HG03439 (cell line): ENCODE measurements at regions not wholly inside any gene's neighbourhood (a gene's known extent, or its start where the extent isn't known, plus 50 kb on each side); places are given as distances from the start of the nearest gene placed in this dataset.
"Not testable (repeated sequence)": the region's sequence is repeated elsewhere in the genome, so short reads cannot be mapped to it uniquely, and the experiment has no call there.

Source experiments
- ATAC-seq: cut with Tn5 transposase; IDR thresholded peaks from one replicate; pipeline ENCODE4 v1.9.1; 2021; ENCODE audit warnings: mild to moderate bottlenecking, moderate library complexity; ENCODE audit not compliant: unreplicated experiment

DNA sequence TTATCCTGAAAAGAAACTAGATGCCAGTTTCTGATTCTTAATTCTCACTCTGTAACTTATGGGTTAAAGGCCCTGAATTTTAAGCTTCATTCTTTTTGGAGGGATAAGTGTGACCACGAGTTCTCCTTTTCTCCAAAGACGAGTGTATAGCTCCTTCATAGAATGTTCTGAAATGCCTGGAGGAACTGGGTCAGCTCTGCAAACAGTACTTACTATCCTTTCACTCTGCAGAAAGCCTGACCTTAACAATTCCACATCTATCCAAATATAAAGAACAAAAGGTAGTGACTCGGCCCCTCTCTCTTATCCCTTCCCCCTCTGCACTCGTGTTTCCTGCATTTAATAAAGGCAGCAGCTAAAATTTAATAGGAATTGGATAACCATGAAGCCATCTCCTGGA is 150.5 kb downstream of the LYPLAL1 start:
- ATAC-seq: no peak

GRCh38 chr1:219323426-219323825 is 149.7 kb downstream of the LYPLAL1 start:
- ATAC-seq: no peak

DNA sequence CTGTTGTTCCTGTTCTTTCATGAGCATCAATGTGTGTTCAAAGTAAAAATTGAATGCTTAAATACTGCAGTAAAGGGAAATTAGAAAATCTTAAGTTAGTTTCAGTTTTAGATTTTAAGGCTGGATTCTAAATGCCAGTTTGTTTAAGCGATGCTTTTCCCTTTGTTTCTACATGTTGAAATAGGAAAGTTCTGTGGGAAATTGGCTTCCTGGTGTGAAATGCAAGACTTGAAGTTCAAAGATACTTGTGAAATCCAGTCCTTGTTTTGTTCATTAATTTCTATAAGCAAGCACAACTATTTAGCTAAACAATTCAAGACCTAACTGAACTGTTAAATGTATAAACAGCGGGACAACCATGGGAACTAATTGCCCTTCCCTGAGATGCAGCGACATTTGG is 149.1 kb downstream of the LYPLAL1 start:
- no peak for ATAC-seq

DNA sequence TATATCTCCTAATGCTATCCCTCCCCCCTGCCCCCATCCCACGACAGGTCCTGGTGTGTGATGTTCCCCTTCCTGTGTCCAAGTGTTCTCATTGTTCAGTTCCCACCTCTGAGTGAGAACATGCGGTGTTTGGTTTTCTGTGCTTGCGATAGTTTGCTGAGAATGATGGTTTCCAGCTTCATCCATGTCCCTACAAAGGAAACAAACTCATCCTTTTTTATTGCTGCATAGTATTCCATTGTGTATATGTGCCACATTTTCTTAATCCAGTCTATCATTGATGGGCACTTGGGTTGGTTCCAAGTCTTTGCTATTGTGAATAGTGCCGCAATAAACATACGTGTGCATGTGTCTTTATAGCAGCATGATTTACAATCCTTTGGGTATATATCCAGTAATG is 146.9 kb downstream of the LYPLAL1 start:
- not testable (repeated sequence) for ATAC-seq

DNA sequence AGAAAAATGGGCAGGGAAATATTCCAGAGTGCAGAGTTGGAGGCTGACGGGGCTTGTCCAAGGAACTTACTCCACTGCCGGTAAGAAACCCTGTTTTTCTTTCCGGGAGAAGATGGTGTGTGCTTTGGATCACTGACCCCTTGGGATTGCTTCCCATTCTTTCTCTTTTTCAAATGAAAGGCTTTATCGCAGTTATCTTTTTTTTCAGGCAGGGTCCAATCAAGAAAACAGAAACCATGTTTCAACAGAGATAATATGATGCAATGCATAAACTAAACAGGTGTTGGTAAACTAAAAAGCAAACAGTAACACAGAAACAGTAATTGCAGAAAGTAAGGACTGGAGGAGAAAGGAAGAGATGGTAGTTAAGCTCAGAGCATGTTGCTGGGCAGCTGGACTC is 145.1 kb downstream of the LYPLAL1 start:
- ATAC-seq: no peak

DNA sequence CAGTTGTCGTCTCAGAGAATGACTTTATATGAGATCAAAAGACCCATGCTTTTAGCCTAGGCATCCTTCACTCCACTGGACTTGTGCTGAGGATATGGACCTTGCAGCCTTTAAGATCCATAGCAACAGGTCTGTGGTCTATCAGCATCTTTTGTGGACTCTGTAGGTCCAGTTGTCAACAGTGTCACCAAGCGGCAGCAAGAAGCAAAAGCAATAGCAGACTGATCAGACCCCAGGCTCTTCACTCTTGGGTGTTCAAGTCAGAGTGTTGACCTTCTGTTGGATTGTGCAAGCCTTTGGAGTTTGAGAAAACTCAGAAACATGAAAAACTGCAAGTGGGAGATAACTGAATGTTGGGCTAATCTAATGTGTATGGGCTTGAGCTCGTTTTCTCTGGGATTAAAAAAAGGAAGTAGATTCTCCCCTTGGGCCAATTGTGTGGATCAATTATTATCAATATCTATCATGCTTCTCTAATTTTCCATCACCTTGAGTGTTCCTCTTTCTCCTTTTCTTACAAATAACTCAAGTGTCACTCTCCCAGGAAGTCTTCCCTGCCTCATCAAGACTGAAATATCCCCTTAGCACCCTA is 144.2 kb downstream of the LYPLAL1 start:
- no peak for ATAC-seq

GRCh38 chr1:219316066-219316465 is 142.4 kb downstream of the LYPLAL1 start:
- no peak for ATAC-seq

DNA sequence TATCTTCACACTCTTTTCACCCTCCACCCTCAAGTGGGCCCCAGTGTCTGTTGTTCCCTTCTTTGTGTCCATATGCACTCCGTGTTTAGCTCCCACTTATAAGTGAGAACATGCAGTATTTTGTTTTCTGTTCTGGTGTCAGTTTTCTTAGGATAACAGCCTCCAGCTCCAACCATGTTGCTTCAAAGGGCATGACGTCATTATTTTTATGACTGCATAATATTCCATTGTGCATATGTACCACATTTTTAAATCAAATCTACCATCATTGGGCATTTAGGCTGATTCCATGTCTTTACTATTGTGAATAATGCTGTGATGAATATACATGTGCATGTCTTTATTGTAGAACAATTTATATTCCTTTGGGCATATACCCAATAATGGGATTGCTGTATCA is 140.3 kb downstream of the LYPLAL1 start:
- ATAC-seq: no peak

GRCh38 chr1:219312967-219313366 is 139.3 kb downstream of the LYPLAL1 start:
- no peak for ATAC-seq

GRCh38 chr1:219310181-219310728 is 136.6 kb downstream of the LYPLAL1 start:
- no peak for ATAC-seq

DNA sequence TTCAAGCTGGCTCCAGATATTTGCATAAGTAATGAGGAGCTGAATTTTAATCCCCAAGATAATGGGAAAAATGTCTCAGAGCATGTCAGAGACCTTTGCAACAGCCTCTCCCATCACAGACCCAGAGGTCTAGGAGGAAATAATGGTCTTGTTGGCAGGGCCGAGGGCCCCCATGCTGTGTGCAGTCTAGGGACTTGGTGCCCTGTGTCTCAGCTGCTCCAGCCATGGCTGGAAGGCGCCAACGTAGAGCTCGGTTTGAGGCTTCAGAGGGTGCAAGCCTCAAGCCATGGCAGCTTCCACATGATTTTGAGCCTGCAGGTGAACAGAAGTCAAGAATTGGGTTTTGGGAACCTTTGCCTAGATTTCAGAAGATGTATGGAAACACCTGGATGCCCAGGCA is 134.7 kb downstream of the LYPLAL1 start:
- no peak for ATAC-seq

GRCh38 chr1:219304227-219305226 is 130.8 kb downstream of the LYPLAL1 start:
- ATAC-seq: no peak

- no peak for ATAC-seq
Measured at GRCh38 chr1:219302697-219303096, 129.0 kb downstream of the LYPLAL1 start.

DNA sequence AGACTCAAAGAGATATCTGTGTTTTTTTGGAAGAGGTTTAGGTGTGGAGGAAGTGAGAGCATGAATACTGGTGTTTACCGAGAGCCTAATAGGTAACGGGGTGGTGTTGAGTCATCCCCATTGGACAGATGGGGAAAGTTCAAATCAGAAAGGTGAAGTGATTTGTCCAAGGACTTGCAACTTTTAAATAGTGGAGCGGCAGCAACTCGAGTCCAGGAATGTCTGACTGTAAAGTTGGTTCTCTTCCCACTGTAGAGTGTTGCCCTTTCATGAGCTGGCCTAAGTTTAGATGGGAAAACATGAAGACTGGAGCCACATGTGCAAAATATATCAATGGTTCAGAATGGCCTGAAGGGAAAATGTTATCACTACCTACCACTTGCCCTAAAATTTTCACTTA is 125.7 kb downstream of the LYPLAL1 start:
- ATAC-seq: no peak

DNA sequence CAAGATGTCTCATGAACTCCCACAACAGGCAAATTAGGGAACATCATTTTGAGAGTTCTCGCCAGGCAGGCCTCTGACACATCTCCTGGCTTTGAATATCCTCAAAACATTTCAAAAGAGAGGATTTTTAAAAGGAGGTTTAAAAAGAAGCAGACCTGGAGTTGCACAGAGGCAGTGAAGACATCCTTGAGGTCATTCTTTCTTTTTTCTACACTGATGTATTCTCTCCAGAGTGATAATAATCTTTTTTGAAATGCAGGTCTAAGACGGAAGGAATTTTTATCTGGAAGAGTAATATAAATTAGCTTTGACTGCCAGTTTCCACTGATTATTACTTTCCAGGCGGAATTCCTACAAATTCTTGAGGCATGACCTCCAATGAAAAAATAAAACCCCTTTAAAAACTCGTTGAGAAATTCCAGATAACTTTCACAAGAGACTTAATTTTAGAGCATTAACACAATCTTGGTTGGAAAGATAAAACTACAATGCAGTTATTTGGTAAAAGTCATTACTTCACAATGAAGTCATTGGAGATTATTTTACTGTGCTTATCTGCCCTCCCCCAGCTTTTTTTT is 125.0 kb downstream of the LYPLAL1 start:
- no peak for ATAC-seq

GRCh38 chr1:219296430-219297355 is 123.0 kb downstream of the LYPLAL1 start:
- no peak for ATAC-seq

DNA sequence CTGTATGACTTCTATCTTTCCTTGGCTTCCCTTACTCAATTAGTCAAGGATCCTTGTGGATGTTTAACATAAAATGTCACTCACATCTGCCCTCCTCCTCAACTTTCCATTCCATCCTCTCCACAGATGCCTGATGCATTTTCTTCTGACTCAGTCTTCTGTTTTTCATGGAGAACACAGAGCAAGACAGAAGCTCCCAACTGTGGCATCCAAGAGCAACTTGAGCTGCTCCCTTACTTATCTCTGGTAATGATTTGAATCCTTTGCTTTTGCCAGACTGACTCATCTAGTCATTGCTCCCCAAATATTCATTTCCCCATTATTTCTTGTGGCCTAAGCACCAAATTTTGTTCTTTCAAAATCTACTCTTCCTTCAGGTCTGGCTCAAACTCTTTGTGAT is 120.6 kb downstream of the LYPLAL1 start:
- ATAC-seq: no peak

DNA sequence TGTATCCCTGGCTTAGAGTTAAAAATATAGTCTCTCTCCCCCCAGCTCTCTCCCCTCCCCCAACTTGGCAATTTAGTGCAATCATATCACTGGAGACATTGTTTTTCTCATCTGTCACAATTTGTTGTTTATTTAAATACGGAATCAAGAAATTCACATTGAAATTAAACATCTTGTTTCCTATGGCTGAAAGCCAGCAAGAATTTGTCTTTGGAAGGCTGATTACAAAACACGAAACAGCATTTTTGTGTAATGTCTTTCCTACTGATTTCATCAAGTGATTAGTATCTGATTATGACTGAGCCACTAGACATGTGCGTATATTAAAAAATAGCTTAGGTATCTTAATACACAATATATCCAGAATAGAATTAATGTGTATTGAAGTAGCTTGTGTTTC is 119.7 kb downstream of the LYPLAL1 start:
- no peak for ATAC-seq

DNA sequence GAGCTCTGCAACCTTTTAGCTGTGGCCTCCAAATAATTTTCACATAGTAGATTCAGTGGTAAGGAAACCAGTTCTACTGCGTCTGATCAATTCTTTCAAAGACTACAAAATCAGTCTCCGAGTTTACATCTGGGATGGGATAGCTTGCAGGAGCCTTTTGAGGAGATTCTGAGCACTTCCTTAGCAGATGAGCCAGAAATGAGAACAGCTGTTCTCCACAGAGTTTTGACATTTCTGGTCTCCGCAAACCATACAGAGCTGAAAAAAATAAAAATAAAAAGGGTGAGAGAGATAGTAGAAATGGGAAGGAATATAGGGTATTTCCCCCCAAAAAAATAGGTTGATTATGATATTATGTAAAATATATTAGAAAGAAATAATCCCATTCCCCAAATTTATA is 119.3 kb downstream of the LYPLAL1 start:
- no peak for ATAC-seq

DNA sequence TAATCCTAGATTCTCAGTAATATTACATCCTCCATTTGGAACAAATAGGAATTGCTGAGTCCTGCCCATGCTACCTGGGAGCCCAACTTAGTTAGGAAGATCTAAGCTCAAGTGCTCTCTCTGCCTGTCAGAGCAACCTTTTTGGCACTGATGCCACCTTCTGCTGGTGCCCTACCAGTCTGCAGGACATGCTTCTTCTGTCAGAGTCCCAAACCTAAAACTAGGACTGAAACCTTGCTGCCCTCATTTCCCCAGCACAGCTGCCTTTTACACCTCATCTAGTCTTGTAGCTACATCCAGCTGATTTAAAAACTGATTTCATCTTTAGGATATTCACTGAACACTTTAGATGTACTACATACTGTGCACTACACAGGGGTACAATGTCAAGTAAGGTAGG is 118.7 kb downstream of the LYPLAL1 start:
- ATAC-seq: no peak

- no peak for ATAC-seq
Measured at GRCh38 chr1:219289171-219289570, 115.5 kb downstream of the LYPLAL1 start.
